Pancreas (tissue), 10 donors: ENCODE measurements at regions not wholly inside any gene's neighbourhood (a gene's known extent, or its start where the extent isn't known, plus 50 kb on each side); places are given as distances from the start of the nearest gene placed in this dataset.

Source experiments
- ATAC-seq, 4 donors: fragments of 200-7000 bp; cut with Tn5 transposase; one replicate each; pipeline versions ENCODE4 v1.8.0 to v1.9.1; 2020; ENCODE audit warnings: mild to moderate bottlenecking in 4 of 4, moderate library complexity in 4 of 4
- DNase-seq, 6 donors: peaks; one replicate each; pipeline ENCODE4 v3.0.0-alpha.2; 2020
- FAIRE-seq: peaks from 2 replicates; lab custom pipeline; 2012; peaks lifted over from hg19 to GRCh38; lab: Jason Lieb, UNC
- H3K27ac ChIP-seq, 4 donors: fragments of 200-600 bp; sonication (generic); 1 replicate in 3 of 4; 2 replicates in 1 of 4; pipeline versions ENCODE4 v1.5.0 to v1.8.0; 2020
- H3K27me3 ChIP-seq, 4 donors: fragments of 200-600 bp; one replicate each; pipeline ENCODE4 v1.8.0; 2021
- H3K36me3 ChIP-seq, 3 donors: fragments of 200-600 bp; sonication (generic) in 1 of 3; one replicate each; pipeline versions ENCODE4 v1.5.0 to v1.8.0; 2020 to 2021
- H3K4me1 ChIP-seq, 3 donors: fragments of 200-600 bp; one replicate each; pipeline ENCODE4 v1.8.0; 2021
- H3K4me3 ChIP-seq, 4 donors: fragments of 200-600 bp; sonication (generic) in 2 of 4; one replicate each; pipeline versions ENCODE4 v1.5.0 to v1.8.0; 2020 to 2021
- H3K9me3 ChIP-seq, 4 donors: fragments of 200-600 bp; one replicate each; pipeline ENCODE4 v1.8.0; 2021
- WGBS, 2 donors: extraction: QIAGEN DNeasy Blood & Tissue Kit; methylation state at CpG; one replicate each; pipeline ENCODE4 v1.1.7; 2013; 5-methylcytosine and 5-hydroxymethylcytosine counted together
- intact Hi-C, 3 donors: fragments of 100-400 bp; cut with DNase I; formaldehyde crosslinking; loops; one replicate each; pipeline versions ENCODE4 v1.11.1 to v1.14.2; 2022
- TF ChIP-seq, protein P1 (sequence below), 4 donors: fragments of 200-600 bp; sonication (generic) in 3 of 4; IDR thresholded peaks; one replicate each; pipeline versions ENCODE4 v1.5.0 to v1.8.0; 2021; ENCODE audit warnings: antibody characterized with exemption in 4 of 4
- donor health status: healthy with polysubstance abuse.
- donor health status: DM: no; HTN: no; CAD: no; lungs with moderate emphysema.
- donor health status: DM: no; HTN: no; CAD: no.
- donor health status: control.
- donor health status: control.
- donor health status: Bipolar disorder and iron deficiency.
- donor health status: DM: yes; HTN: yes; CAD: no.
- donor health status: DM: no; HTN: no; CAD: no.
- donor health status: DM: no; HTN: no; CAD: no.
- donor health status: DM: yes; HTN: yes; CAD: no.

DNA sequence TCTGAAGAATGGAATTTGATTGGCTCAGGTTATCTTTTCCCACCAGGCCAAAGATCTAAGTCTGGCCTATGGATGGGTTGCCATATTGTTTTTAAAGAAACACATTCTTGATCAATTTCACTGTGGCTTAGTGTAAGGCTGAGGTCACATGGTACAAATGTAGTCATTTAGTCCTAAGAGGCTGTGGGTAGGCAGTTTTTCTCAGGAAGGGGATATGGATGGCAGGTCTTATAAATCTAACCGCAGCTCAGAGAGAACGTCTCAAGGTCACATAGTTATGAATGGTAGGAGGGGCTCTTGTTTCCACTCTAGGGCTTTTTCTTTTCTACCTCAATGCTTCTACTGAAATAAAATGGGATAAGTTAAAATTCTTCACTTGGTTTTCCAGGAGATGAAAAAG lies 128.6 kb upstream of the ACTBL2 start:
- TF ChIP-seq, protein P1, sequence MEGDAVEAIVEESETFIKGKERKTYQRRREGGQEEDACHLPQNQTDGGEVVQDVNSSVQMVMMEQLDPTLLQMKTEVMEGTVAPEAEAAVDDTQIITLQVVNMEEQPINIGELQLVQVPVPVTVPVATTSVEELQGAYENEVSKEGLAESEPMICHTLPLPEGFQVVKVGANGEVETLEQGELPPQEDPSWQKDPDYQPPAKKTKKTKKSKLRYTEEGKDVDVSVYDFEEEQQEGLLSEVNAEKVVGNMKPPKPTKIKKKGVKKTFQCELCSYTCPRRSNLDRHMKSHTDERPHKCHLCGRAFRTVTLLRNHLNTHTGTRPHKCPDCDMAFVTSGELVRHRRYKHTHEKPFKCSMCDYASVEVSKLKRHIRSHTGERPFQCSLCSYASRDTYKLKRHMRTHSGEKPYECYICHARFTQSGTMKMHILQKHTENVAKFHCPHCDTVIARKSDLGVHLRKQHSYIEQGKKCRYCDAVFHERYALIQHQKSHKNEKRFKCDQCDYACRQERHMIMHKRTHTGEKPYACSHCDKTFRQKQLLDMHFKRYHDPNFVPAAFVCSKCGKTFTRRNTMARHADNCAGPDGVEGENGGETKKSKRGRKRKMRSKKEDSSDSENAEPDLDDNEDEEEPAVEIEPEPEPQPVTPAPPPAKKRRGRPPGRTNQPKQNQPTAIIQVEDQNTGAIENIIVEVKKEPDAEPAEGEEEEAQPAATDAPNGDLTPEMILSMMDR (IDR thresholded peaks at IDR 0.05), result no peak
- intact Hi-C loops, result no loop called here
- FAIRE-seq (no peak), ATAC-seq (no peak), DNase-seq (no peak)
- no peaks in the 10 kb centered on the region for H3K4me1 ChIP-seq
- no peaks in the 10 kb centered on the region for H3K36me3 ChIP-seq
- H3K27me3 ChIP-seq, result no peaks in the 10 kb centered on the region
- WGBS, 2 donors, result 50 to 57% methylated on average over 2 of the region's 2 CpGs
- H3K27ac ChIP-seq, result no peak overlapping the region
- no peaks in the 10 kb centered on the region for H3K9me3 ChIP-seq
- H3K4me3 ChIP-seq, result no peak overlapping the region

DNA sequence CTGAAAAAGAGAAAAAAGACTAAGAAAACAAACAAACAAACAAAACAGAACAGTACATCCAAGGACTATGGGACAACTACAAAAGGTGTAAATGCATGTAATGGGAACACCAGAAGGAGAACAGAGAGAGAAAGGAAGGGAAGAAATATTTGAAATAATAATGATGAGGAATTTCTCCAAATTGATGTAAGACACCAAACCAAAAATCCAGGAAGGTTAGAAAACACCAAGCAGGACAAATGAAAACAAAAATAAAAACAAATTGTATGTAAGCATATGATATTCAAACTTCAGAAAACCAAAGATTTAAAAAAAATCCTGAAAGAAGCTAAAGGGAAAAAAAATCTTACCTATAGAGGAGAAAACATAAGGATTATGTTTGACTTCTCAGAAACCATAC lies 125.9 kb upstream of the ACTBL2 start:
- TF ChIP-seq, protein P1 (IDR thresholded peaks at IDR 0.05), result no peak
- no peak overlapping the region for H3K4me3 ChIP-seq
- no peak for DNase-seq
- H3K4me1 ChIP-seq, result no peaks in the 10 kb centered on the region
- no peaks in the 10 kb centered on the region for H3K36me3 ChIP-seq
- intact Hi-C loops, result no loop called here
- ATAC-seq, result no peak
- no peak for FAIRE-seq
- H3K9me3 ChIP-seq, result no peaks in the 10 kb centered on the region
- no peak overlapping the region for H3K27ac ChIP-seq
- H3K27me3 ChIP-seq, result no peaks in the 10 kb centered on the region

DNA sequence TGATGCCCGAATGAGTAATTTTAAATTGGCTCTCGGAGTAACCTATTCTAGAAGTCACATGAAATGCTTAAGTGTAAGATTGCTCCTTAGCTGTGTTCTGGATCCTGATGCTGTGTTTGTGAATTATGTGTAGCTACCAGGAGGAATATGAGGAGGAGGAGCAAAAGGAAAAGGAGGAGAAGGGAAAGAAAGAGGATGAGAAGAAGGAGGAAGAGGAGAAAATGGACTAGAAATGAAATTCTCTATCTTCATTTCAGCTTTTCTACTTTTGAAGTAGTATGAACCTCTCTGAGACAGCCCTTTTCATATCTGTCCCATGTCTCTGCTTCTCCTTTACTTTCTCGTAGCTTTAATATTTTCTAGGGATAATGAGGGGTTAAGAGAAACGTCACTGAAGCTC lies 119.4 kb upstream of the ACTBL2 start:
- no peak for FAIRE-seq
- WGBS, 2 donors, result 80 to 85% methylated on average over 4 of the region's 4 CpGs
- intact Hi-C loops, result no loop called here
- DNase-seq, result no peak
- no peaks in the 10 kb centered on the region for H3K4me1 ChIP-seq
- no peak for ATAC-seq
- no peaks in the 10 kb centered on the region for H3K27me3 ChIP-seq
- H3K36me3 ChIP-seq, result no peaks in the 10 kb centered on the region
- no peak overlapping the region for H3K27ac ChIP-seq
- TF ChIP-seq, protein P1 (IDR thresholded peaks at IDR 0.05), result no peak
- no peaks in the 10 kb centered on the region for H3K9me3 ChIP-seq
- H3K4me3 ChIP-seq, result no peak overlapping the region

DNA sequence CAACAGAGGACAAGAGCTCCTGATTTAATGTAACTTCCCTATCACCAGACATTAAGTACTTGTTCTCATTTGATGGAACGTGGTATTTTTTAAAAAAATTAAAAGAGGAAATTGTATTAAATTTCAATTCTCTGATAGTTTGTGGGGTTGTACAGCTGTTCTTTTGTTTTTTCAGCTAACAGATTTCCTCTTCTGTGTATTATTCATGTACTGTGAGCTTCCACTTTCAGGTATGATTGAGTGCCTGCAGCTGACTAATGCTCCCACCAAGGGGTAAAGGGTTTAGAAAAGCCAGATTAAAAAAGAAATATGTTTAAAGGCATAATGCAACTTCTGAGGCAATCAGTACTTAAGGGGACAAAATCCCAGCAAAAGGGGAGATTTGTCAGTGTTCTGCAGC lies 117.7 kb upstream of the ACTBL2 start:
- Histone ChIP-seq H3K27ac (no peak overlapping the region), H3K9me3 (no peaks in the 10 kb centered on the region), H3K4me1 (no peaks in the 10 kb centered on the region), H3K4me3 (no peak overlapping the region), H3K27me3 (no peaks in the 10 kb centered on the region), H3K36me3 (no peaks in the 10 kb centered on the region)
- WGBS, 2 donors, result 73 to 84% methylated on average over 1 of the region's 1 CpG
- TF ChIP-seq, protein P1 (IDR thresholded peaks at IDR 0.05), result no peak
- FAIRE-seq (no peak), ATAC-seq (no peak), DNase-seq (no peak)
- intact Hi-C loops, result no loop called here

DNA sequence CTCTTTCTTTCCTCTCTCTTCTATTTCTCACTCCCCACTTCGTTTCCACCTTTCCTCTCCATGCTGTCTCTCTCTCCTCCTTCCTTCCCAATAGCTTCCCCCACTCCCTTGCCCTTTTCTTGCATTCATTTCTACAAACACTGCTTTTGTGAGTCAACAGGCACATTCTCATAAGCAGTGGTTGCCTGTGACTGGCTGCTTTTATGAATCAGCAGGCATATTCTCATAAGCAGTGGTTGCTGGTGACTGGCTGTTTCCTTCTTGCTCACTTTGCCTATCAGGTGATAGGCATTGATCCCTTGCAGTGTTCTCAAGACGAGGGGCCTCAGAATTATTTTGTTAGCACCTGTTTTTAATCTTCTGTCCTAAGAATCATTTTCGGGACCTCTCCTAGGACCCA lies 116.1 kb upstream of the ACTBL2 start:
- WGBS, 2 donors, result 49 to 62% methylated on average over 3 of the region's 3 CpGs
- no peak for FAIRE-seq

More for the DNA sequence above, 116.1 kb upstream of the ACTBL2 start:
- intact Hi-C loops, result no loop called here
- no peaks in the 10 kb centered on the region for H3K9me3 ChIP-seq
- H3K36me3 ChIP-seq, result no peaks in the 10 kb centered on the region
- TF ChIP-seq, protein P1 (IDR thresholded peaks at IDR 0.05), result no peak
- no peak for DNase-seq
- H3K4me1 ChIP-seq, result no peaks in the 10 kb centered on the region
- no peaks in the 10 kb centered on the region for H3K27me3 ChIP-seq
- no peak overlapping the region for H3K4me3 ChIP-seq
- H3K27ac ChIP-seq, result no peak overlapping the region
- ATAC-seq, result no peak
